NCI-H460 (cell line): ENCODE measurements at regions not wholly inside any gene's neighbourhood (a gene's known extent, or its start where the extent isn't known, plus 50 kb on each side); places are given as distances from the start of the nearest gene placed in this dataset.
A peak's percentile ranks its signal among the peaks of the same experiment; 100 is the strongest.
"Not testable (repeated sequence)": the region's sequence is repeated elsewhere in the genome, so short reads cannot be mapped to it uniquely, and the experiment has no call there.

ENCODE experiments used
- DNase-seq: peaks from one replicate; pipeline ENCODE4 v3.0.0-alpha.2; 2016; ENCODE audit warnings: low read depth; ENCODE audit errors: extremely low read depth

- no peak for DNase-seq
Observed at GRCh38 chr5:21071986-21072385, 1084.0 kb upstream of the CDH18 start.

GRCh38 chr5:21071421-21071820, 1083.4 kb upstream of the CDH18 start:
- DNase-seq: no peak

- DNase-seq: no peak
Observed at GRCh38 chr5:21070858-21071257, 1082.9 kb upstream of the CDH18 start.

- no peak for DNase-seq
Observed at GRCh38 chr5:21067724-21068123, 1079.7 kb upstream of the CDH18 start.

- DNase-seq: no peak
Observed at GRCh38 chr5:21063146-21063545, 1075.1 kb upstream of the CDH18 start.

GRCh38 chr5:21058289-21058688, 1070.3 kb upstream of the CDH18 start:
- no peak for DNase-seq

- no peak for DNase-seq
Observed at GRCh38 chr5:21051945-21052344, 1063.9 kb upstream of the CDH18 start.

- DNase-seq: no peak
Observed at GRCh38 chr5:21049901-21050300, 1061.9 kb upstream of the CDH18 start.

GRCh38 chr5:21030981-21031380, 1043.0 kb upstream of the CDH18 start:
- no peak for DNase-seq

- no peak for DNase-seq
Observed at GRCh38 chr5:21024966-21025365, 1037.0 kb upstream of the CDH18 start.

- DNase-seq: no peak
Observed at GRCh38 chr5:21013237-21013636, 1025.2 kb upstream of the CDH18 start.

GRCh38 chr5:21007781-21008180, 1019.8 kb upstream of the CDH18 start:
- DNase-seq: peak; percentile 32

- DNase-seq: not testable (repeated sequence)
Observed at GRCh38 chr5:20988933-20989332, 1000.9 kb upstream of the CDH18 start.

GRCh38 chr5:20985754-20986153, 997.8 kb upstream of the CDH18 start:
- DNase-seq: no peak

- no peak for DNase-seq
Observed at GRCh38 chr5:20974426-20974825, 986.4 kb upstream of the CDH18 start.

GRCh38 chr5:20972419-20972925, 984.5 kb upstream of the CDH18 start:
- peak; percentile 74 for DNase-seq

- no peak for DNase-seq
Observed at GRCh38 chr5:20959347-20959746, 971.3 kb upstream of the CDH18 start.

- no peak for DNase-seq
Observed at GRCh38 chr5:20958641-20959040, 970.6 kb upstream of the CDH18 start.

GRCh38 chr5:20956134-20956533, 968.1 kb upstream of the CDH18 start:
- no peak for DNase-seq

GRCh38 chr5:20949636-20950035, 961.6 kb upstream of the CDH18 start:
- no peak for DNase-seq

- not testable (repeated sequence) for DNase-seq
Observed at GRCh38 chr5:20943183-20943971, 955.4 kb upstream of the CDH18 start.

GRCh38 chr5:20942603-20943002, 954.6 kb upstream of the CDH18 start:
- not testable (repeated sequence) for DNase-seq

GRCh38 chr5:20940786-20941185, 952.8 kb upstream of the CDH18 start:
- not testable (repeated sequence) for DNase-seq
